ENCODE measurements at regions not wholly inside any gene's neighbourhood (a gene's known extent, or its start where the extent isn't known, plus 50 kb on each side); places are given as distances from the start of the nearest gene placed in this dataset.
"Not testable (repeated sequence)": the region's sequence is repeated elsewhere in the genome, so short reads cannot be mapped to it uniquely, and the experiment has no call there.

DNA sequence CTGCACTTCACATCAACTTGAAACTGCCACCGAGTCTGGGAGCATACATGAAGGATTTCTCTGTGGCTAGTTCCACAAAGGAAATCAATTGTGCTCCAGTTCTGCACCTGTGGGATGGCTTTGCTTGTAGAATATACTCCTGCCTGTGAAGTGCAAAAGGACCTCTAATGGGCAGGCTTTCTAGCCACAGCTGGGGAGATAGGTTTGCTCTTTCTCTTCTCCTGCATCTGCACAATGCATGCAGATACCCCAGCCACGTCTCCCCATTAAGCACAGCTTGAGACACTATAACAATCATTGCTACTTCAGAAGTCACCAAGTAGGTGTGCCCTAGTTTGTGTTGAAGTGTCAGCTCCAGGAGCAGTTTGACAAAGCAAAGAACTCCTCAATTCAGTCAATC is 364.6 kb downstream of the ZIC3 start:
- no peaks in the 10 kb centered on the region for H3K27me3 Mint-ChIP-seq
- no peak overlapping the region for H3K4me3 Mint-ChIP-seq
- peaks cover 4% of the 10 kb centered on the region for H3K9me3 Mint-ChIP-seq
- CTCF ChIA-PET: no interaction called here
- H3K27ac Mint-ChIP-seq: no peak overlapping the region
- no peaks in the 10 kb centered on the region for H3K4me1 Mint-ChIP-seq
- no peak for DNase-seq
- no peaks in the 10 kb centered on the region for H3K36me3 Mint-ChIP-seq

DNA sequence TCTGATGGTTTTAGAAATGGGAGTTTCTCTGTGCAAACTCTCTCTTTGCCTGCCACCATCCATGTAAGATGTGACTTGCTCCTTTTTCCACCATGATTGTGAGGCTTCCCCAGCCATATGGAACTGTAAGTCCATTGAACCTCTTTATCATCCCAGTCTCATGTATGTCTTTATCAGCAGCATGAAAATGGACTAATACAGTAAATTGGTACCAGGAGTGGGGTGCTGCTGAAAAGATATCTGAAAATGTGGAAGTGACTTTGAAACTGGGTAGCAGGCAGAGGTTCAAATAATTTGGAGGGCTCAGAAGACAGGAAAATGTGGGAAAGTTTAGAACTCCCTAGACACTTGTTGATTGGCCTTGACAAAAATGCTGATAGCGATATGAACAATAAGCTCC is 368.3 kb downstream of the ZIC3 start:
- CTCF ChIA-PET: not testable (repeated sequence)

DNA sequence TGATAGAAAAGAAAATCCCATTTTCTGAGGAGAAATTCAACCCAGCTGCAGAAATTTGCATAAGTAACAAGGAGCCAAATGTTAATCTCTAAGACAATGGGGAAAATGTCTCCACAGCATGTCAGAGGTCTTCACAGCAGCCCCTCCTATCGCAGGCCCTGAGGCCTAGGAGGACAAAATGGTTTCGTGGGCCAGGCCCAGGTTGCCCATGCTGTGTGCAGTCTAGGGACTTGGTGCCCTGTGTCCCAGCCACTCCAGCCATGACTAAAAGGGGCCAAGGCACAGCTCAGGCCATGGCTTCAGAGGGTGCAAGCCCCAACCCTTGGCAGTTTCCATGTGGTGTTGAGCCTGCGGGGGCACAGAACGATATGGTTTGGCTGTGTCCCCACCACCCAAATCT is 369.0 kb downstream of the ZIC3 start:
- H3K27ac Mint-ChIP-seq, H3K36me3 Mint-ChIP-seq, DNase-seq, H3K9me3 Mint-ChIP-seq, H3K4me1 Mint-ChIP-seq, H3K4me3 Mint-ChIP-seq, H3K27me3 Mint-ChIP-seq, CTCF ChIA-PET: not testable (repeated sequence)

More for the DNA sequence above, 368.3 kb downstream of the ZIC3 start:
- H3K27ac Mint-ChIP-seq, H3K27me3 Mint-ChIP-seq, H3K4me1 Mint-ChIP-seq, H3K36me3 Mint-ChIP-seq, H3K9me3 Mint-ChIP-seq, H3K4me3 Mint-ChIP-seq, DNase-seq: not testable (repeated sequence)

DNA sequence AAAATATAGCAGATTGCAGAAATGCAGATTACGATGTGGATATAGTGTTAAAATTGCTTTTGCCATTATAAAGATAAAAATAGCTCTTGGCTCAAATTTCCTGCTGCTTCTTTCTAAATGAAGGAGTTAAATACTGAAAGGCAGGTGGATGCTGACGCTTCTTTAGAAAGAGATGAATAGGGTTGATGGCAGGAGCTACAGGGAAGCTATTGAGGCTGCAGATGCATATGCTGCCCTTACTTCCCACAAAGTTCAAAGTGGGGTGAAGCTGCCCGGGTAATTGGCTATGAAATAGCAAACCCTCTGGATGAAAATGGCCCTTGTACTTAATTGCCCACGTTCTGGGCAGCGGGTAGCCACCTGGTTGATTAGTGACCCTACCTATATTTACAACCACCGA is 379.5 kb downstream of the ZIC3 start:
- no peaks in the 10 kb centered on the region for H3K36me3 Mint-ChIP-seq
- DNase-seq: no peak
- no peaks in the 10 kb centered on the region for H3K4me1 Mint-ChIP-seq
- H3K4me3 Mint-ChIP-seq: no peak overlapping the region
- H3K27me3 Mint-ChIP-seq: no peaks in the 10 kb centered on the region
- CTCF ChIA-PET: no interaction called here
- no peak overlapping the region for H3K27ac Mint-ChIP-seq
- no peaks in the 10 kb centered on the region for H3K9me3 Mint-ChIP-seq

DNA sequence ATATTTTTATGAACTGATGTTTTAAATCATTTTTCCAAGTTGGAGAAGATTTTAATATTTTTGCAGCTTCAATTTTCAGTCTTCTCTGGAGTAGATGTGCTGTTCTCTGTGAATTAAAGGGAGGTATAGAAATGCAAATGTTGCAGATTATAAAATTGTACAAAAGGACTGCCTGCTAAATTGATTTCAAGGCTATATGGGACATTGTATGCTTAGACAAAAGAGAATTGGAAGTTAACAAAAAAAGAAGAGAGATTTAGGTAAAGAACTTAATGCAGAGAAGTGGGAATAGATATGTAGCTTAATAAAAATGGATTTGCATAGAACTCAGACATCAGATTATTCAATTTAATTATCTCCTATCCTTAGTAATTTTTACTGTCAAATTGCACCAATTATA is 403.3 kb downstream of the ZIC3 start:
- no peaks in the 10 kb centered on the region for H3K27me3 Mint-ChIP-seq
- H3K4me3 Mint-ChIP-seq: no peak overlapping the region
- H3K4me1 Mint-ChIP-seq: no peaks in the 10 kb centered on the region
- no peak overlapping the region for H3K27ac Mint-ChIP-seq
- H3K9me3 Mint-ChIP-seq: no peaks in the 10 kb centered on the region
- CTCF ChIA-PET: no interaction called here
- DNase-seq: no peak
- H3K36me3 Mint-ChIP-seq: no peaks in the 10 kb centered on the region

DNA sequence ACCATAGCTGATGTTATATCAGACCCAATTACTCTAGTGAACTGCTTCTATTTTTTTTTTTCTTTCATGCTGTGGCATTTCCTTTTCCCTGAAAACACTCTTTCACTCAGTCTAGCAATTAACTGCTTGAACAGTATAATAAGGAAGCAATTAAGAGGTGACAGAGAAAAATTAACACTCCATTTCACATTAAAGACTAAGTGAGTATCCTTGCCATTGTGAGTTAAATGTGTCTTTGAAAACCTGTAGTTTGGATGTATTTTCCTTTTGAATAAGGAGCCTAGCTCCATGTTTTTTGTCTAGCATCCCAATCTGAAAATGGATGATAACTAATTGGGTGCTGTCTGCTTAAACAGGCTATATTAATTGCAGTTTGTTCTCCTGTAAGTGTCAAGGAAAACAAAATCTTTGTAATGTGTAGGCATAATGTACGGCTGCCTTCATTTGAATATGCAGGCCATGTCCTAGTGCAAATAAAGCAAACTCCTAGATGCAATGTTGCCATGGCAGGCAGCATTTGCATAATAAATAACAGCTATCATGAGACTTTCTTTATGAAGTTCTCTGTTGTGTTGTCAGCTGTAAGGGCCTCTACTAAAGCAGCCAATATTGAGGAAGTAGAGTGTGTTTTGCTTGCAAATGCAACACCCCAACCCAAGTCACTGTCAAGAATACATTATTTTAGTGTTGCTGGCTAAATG is 416.7 kb downstream of the ZIC3 start:
- H3K36me3 Mint-ChIP-seq: no peaks in the 10 kb centered on the region
- H3K9me3 Mint-ChIP-seq: no peaks in the 10 kb centered on the region
- CTCF ChIA-PET: no interaction called here
- no peaks in the 10 kb centered on the region for H3K27me3 Mint-ChIP-seq
- no peaks in the 10 kb centered on the region for H3K4me1 Mint-ChIP-seq
- no peak for DNase-seq
- no peak overlapping the region for H3K27ac Mint-ChIP-seq
- H3K4me3 Mint-ChIP-seq: no peak overlapping the region

DNA sequence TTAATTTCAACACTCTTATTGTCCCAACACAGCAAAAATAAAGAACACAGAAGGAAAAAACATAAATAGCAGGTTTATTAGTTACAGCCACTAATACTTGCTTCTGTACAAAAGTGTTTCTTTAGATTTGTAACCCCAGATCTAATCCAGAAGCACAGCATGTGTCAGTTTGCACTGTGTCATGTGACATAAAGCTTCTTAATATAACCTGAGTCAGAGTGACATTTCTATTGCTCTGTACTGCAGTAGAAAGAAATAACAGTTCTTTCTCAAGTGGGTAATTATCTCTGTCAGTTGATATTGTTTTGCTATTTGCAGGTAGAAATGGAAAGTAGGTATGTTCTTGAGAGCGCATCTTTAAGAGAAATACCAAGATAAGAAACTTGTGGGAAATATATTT is 422.5 kb downstream of the ZIC3 start:
- no peaks in the 10 kb centered on the region for H3K36me3 Mint-ChIP-seq
- CTCF ChIA-PET: no interaction called here
- DNase-seq: no peak

DNA sequence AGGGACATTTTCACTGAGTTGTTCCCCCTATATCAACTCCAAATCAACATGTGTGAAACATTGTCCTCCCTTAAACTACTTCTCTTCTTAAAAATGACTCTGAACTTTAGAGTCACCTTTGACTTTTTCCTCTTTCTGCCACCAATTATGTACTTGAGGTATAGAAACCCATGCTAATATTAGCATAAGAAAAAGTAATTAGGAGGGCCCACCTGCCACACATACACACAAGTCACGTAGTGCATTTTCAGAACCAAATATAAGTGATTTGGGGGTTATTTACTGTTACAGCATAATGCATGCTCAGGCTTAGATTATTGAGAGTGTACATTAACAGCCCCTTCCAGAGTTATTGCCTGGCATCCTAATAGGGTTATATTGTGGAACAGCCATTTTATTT is 432.7 kb downstream of the ZIC3 start:
- H3K4me1 Mint-ChIP-seq: no peaks in the 10 kb centered on the region
- H3K9me3 Mint-ChIP-seq: no peaks in the 10 kb centered on the region
- H3K27me3 Mint-ChIP-seq: no peaks in the 10 kb centered on the region
- H3K36me3 Mint-ChIP-seq: no peaks in the 10 kb centered on the region
- DNase-seq: no peak
- no peak overlapping the region for H3K27ac Mint-ChIP-seq
- CTCF ChIA-PET: no interaction called here
- no peak overlapping the region for H3K4me3 Mint-ChIP-seq

More for the DNA sequence above, 422.5 kb downstream of the ZIC3 start:
- Mint-ChIP-seq H3K4me1 (no peaks in the 10 kb centered on the region), H3K27me3 (no peaks in the 10 kb centered on the region), H3K9me3 (no peaks in the 10 kb centered on the region), H3K4me3 (no peak overlapping the region), H3K27ac (no peak overlapping the region)

DNA sequence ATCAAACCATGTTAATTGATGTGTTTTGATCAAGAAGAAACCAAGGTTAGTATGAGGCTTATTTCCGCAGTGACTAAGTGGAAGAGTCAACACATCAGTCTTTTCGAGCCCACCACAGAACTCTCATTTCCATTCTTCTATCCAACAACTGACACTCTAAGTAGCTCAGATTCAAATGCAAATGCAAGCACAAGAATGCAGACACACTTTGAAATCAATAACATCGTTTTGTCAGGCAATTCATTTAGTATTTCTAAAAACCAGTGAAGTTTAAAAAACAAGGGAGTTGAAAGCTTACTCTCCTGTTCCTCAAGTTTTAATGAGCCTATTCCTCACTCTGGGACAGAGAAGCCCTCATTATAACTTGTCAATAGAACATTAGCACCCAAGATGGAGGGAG is 433.1 kb downstream of the ZIC3 start:
- Mint-ChIP-seq H3K4me3 (no peak overlapping the region), H3K27me3 (no peaks in the 10 kb centered on the region), H3K4me1 (no peaks in the 10 kb centered on the region), H3K27ac (no peak overlapping the region), H3K36me3 (no peaks in the 10 kb centered on the region), H3K9me3 (no peaks in the 10 kb centered on the region)
- no peak for DNase-seq
- CTCF ChIA-PET: no interaction called here

DNA sequence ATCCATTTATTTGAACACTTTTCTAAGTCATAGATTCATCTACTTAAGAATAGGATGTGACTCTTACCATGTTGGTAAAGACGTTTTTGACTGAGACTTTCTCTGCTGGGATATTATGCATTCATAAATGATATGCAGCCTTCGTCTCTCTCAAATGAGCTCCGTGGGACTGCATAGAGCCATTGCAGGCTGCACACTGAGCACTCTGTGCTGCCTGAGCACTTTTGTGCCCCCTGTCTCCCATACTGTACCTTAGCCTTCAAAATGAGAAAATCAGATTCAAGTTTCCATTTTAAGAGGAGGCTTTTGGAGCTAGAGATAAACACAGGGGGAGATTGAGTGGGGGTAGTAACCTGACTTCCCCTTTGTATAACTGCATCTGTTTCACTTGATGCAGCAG is 433.6 kb downstream of the ZIC3 start:
- Mint-ChIP-seq H3K36me3 (no peaks in the 10 kb centered on the region), H3K9me3 (no peaks in the 10 kb centered on the region), H3K4me3 (no peak overlapping the region), H3K27ac (no peak overlapping the region), H3K4me1 (no peaks in the 10 kb centered on the region), H3K27me3 (no peaks in the 10 kb centered on the region)
- CTCF ChIA-PET: no interaction called here
- no peak for DNase-seq

DNA sequence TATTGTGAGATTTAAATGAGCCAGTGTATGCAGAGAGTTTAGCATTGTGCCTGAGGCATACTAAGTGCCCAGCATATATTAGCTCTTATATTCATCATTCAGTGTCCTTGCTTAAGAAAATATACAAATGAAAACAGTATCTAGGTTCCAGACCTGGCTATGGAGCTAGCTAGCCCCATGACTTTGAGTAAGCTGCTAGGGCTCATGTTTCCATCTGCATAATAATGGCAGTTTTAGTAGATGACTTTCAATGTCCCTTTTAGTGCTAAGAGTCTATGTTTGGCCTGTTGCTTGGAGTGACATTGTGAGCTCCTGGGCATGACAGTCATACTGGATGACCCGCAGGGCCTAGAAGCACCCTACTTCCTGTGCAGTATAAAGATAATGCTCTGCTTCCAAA is 435.3 kb downstream of the ZIC3 start:
- H3K36me3 Mint-ChIP-seq: no peaks in the 10 kb centered on the region
- DNase-seq: no peak
- H3K4me3 Mint-ChIP-seq: no peak overlapping the region
- no peaks in the 10 kb centered on the region for H3K27me3 Mint-ChIP-seq
- no peaks in the 10 kb centered on the region for H3K4me1 Mint-ChIP-seq
- CTCF ChIA-PET: no interaction called here
- no peak overlapping the region for H3K27ac Mint-ChIP-seq
- no peaks in the 10 kb centered on the region for H3K9me3 Mint-ChIP-seq

DNA sequence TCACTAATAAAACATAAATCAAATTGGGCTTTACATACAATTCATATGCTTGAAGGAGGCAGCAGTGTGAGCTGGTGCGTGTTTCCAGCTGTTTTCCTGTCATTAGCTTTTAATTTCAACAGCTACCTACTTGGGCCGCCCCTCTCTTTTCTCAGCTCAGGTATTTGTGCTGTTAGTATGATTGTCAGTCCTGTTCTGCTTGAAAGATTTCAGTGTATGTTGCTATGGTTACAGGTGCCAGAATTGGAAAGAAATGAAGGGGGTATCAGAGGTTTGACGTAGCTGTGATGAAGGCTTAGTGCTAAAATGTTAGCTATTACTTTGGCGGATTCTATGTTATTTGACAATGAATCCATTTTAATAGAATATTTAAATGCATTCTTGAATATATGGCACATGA is 440.3 kb downstream of the ZIC3 start:
- CTCF ChIA-PET: no interaction called here
- Mint-ChIP-seq H3K27me3 (no peaks in the 10 kb centered on the region), H3K4me3 (no peak overlapping the region), H3K36me3 (no peaks in the 10 kb centered on the region), H3K27ac (no peak overlapping the region), H3K4me1 (no peaks in the 10 kb centered on the region), H3K9me3 (no peaks in the 10 kb centered on the region)
- DNase-seq: no peak

DNA sequence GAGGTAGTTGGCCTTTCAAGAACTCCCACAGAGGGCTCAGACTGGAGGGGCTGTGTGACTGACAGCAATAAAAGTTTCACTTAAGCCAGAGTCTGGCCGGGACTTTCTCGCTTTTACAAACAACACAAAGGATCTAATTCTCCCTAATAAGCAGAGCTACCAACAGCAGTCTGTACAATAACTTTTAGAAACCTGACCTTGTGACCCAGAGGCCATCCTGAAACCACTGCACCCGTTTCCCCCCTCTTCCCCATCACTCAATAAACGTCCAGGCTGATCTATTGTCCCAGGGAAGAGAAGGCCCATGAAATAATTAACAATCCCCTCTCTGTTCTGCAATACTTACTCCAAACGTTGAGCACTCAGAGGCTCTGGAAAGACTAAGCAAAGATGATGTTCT is 442.4 kb downstream of the ZIC3 start:
- Mint-ChIP-seq H3K36me3 (no peaks in the 10 kb centered on the region), H3K27me3 (no peaks in the 10 kb centered on the region), H3K4me1 (no peaks in the 10 kb centered on the region), H3K27ac (no peak overlapping the region), H3K4me3 (no peak overlapping the region), H3K9me3 (no peaks in the 10 kb centered on the region)
- no peak for DNase-seq
- CTCF ChIA-PET: no interaction called here

DNA sequence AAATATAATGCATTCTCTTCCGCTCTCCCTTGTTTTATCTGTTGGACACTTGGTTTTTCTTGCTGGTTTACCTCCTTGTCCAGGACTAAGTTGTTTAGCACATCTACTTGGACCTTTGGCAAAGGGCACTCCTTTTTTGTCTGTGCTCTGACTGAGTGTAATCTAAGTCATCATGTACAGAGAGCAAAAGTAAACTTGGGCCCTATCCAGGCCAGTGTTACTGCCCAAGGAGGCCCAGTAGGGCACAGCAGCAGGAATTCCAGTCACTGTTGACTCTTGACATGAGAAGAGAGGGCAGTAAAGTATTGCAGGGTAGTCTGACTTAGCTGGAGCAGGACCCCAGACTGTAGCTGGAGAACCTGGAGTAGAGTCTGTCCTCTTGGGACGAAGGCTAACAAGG is 445.5 kb downstream of the ZIC3 start:
- H3K36me3 Mint-ChIP-seq: no peaks in the 10 kb centered on the region
- no peak overlapping the region for H3K4me3 Mint-ChIP-seq
- H3K27ac Mint-ChIP-seq: no peak overlapping the region
- no peaks in the 10 kb centered on the region for H3K9me3 Mint-ChIP-seq
- no peaks in the 10 kb centered on the region for H3K4me1 Mint-ChIP-seq
- H3K27me3 Mint-ChIP-seq: no peaks in the 10 kb centered on the region
- no peak for DNase-seq
- CTCF ChIA-PET: no interaction called here

DNA sequence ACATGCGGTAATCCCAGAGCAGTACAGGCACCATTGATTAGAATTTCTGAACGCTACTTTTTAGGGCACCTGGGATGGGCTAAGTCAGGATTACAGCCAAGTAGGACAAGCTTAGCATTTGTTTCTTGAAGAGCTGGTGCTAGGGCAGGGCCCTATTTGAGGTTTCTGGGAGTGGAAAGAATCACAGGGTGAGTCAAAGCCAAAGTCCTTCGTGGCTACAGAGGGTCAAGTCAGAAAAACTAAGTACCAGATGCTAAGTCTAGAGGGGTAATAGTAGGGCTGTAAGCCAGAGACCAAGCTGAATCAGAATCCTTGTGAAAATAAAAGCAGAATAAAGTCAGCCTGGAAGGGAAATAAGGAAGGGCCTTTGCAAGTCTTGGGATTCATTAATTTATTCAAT is 448.6 kb downstream of the ZIC3 start:
- Mint-ChIP-seq H3K4me1 (no peaks in the 10 kb centered on the region), H3K27ac (no peak overlapping the region), H3K4me3 (no peak overlapping the region), H3K36me3 (no peaks in the 10 kb centered on the region), H3K9me3 (no peaks in the 10 kb centered on the region), H3K27me3 (no peaks in the 10 kb centered on the region)
- no peak for DNase-seq
- CTCF ChIA-PET: no interaction called here

DNA sequence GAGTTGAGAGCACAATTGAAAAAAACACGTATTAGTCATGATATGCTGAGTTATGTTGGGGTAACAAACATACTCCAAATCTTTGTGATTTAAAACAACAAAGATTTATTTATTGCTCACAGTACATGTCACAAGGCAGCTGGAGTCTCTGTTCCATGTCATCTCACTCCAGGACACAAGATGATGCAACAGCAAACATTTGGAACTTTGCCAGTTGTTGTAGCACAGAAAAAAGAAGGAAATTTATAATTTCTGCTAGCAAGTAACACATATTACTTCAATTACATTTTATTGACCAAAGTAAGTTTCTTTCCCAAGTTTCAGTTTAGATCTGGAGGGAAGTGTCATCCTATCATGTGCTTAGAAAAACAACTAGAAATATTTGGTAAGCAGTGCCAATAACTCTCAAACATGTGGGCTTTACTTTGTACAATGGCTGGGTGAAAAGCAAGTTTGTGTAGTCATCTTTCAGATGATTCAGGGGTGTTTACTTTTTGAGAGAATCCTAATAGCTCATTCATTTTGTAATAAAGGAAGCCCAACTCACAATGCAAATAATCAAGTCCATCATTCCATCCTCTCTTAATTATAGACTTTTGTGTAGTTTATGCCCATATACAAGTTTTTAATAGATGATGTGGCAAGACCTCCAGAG is 452.3 kb downstream of the ZIC3 start:
- H3K36me3 Mint-ChIP-seq: no peaks in the 10 kb centered on the region
- no peaks in the 10 kb centered on the region for H3K9me3 Mint-ChIP-seq
- H3K4me1 Mint-ChIP-seq: no peaks in the 10 kb centered on the region
- no peak overlapping the region for H3K4me3 Mint-ChIP-seq
- H3K27ac Mint-ChIP-seq: no peak overlapping the region
- CTCF ChIA-PET: no interaction called here
- DNase-seq: no peak
- H3K27me3 Mint-ChIP-seq: peaks cover 3% of the 10 kb centered on the region

Data from activated naive CD4-positive, alpha-beta T cell treated with anti-CD3 and anti-CD28 coated beads, Interleukin-2, amount 10 ng/mL, durations not matched to agents 7 days and 5 days (primary cell).